AG04449 (cell line): ENCODE measurements at regions not wholly inside any gene's neighbourhood (a gene's known extent, or its start where the extent isn't known, plus 50 kb on each side); places are given as distances from the start of the nearest gene placed in this dataset.

ENCODE experiments used
- CTCF ChIA-PET: fragments of 350-600 bp; formaldehyde crosslinking; extraction: SDS; loops from one replicate; lab custom pipeline; 2021; ENCODE audit warnings: antibody characterized with exemption; lab: Yijun Ruan, JAX
- POLR2A ChIA-PET: fragments of 400-600, 350-600 bp; formaldehyde crosslinking; extraction: SDS; loops from one replicate; lab custom pipeline; 2020; ENCODE audit warnings: antibody characterized with exemption, inconsistent platforms; lab: Yijun Ruan, JAX
- DNase-seq: peaks from one replicate; pipeline ENCODE4 v3.0.0-alpha.2; 2010; ENCODE audit warnings: low read depth, low spot score
- H3K4me3 ChIP-seq: 2 replicates; pipeline ENCODE4 v1.5.1; 2011; ENCODE audit warnings: low read depth, mild to moderate bottlenecking, control low read depth, low read length
- TF ChIP-seq, protein P1 (sequence below): IDR thresholded peaks from one replicate; pipeline ENCODE4 v1.5.1; 2011; ENCODE audit warnings: mild to moderate bottlenecking, moderate library complexity, low read length, control low read depth, inconsistent platforms; ENCODE audit not compliant: insufficient read depth; ENCODE audit errors: missing control alignments

DNA sequence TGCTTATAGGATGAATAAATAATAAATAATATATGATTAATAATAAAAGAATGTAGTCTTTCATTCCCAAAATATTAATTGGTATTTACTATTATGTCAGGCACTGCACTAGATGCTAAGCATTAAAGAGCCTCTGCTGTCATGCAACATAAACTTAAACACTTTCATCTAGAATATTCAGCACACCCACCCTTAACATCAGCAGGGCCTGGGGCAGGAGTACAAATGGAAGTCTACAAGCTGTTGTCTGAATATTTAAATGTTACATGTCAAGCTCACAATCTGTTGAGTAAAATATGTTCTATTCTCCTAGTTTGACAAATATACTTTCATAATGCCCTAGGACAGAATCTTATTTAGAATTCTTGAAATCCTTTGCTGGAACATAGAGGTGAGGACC lies 395.1 kb downstream of the EPM2A start:
- DNase-seq, result no peak
- CTCF ChIA-PET, result no interaction called here
- H3K4me3 ChIP-seq, result no peak overlapping the region
- TF ChIP-seq, protein P1, sequence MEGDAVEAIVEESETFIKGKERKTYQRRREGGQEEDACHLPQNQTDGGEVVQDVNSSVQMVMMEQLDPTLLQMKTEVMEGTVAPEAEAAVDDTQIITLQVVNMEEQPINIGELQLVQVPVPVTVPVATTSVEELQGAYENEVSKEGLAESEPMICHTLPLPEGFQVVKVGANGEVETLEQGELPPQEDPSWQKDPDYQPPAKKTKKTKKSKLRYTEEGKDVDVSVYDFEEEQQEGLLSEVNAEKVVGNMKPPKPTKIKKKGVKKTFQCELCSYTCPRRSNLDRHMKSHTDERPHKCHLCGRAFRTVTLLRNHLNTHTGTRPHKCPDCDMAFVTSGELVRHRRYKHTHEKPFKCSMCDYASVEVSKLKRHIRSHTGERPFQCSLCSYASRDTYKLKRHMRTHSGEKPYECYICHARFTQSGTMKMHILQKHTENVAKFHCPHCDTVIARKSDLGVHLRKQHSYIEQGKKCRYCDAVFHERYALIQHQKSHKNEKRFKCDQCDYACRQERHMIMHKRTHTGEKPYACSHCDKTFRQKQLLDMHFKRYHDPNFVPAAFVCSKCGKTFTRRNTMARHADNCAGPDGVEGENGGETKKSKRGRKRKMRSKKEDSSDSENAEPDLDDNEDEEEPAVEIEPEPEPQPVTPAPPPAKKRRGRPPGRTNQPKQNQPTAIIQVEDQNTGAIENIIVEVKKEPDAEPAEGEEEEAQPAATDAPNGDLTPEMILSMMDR, result no peak
- POLR2A ChIA-PET, result no interaction called here

DNA sequence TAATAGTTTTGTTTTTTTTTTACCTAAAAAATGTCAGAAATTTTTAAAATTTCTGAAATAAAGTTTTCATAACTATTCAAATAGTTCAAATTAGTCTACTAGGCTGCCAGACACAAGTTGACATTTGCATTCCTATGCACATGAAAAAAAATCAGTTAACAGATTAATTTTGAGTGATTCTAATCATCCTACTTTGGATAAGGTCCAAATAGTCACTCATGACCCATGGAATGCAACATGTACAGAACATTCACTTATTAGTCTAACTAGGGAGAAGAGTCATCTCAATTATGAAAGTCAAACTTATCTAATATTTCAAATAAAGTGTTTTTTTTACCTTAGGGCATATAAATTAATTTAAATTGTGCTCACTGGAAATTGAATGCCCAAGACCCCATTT lies 390.2 kb downstream of the EPM2A start:
- POLR2A ChIA-PET, result no interaction called here
- DNase-seq, result no peak
- H3K4me3 ChIP-seq, result no peak overlapping the region
- TF ChIP-seq, protein P1, result no peak
- CTCF ChIA-PET, result no interaction called here

DNA sequence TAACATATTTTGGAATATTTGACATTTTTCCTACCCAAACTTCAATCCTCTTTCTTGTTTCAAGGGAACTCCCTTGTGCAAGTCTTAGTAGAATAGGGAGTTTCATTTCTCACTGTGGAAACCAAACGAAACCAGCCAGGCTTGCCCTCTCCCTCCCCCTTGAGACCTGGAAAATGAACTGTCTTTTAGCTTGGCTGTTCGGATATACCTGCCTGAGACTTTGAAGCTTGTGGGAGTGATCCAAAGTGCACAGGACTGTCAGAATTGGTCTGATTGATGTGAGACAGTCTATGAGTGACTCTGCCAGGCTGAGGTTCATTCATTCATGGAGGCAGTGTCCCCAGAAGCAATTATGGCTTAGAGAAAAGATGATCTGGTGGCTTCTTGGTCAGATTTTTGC lies 388.1 kb downstream of the EPM2A start:
- ChIA-PET POLR2A (no interaction called here), CTCF (no interaction called here)
- H3K4me3 ChIP-seq, result no peak overlapping the region
- DNase-seq, result no peak
- TF ChIP-seq, protein P1, result no peak

DNA sequence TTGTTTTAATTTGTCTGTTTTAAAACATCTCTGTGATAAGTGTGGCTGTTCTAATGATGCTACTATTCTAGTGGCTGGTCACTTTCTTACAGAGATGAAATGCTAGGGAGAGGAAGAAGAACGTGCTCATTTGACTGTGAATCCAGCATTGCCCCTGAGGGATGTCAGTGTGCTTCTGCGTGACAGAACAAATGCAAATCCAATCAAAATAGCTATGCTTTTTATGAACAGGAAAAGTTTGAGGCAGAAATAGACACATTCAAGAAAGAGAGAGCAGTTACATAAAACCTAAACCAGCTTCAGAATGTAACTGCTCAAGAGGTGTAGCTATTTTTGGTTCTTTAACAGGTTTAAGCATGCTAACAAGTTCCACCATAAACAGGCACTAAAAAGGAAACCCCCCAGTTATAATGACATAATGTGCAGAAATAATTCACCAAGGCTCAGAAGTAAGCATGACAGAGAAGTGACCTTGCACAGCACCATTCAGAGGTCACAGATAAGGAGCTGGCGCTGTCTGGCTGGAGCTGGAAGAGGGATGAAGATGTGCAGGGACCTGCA lies 385.3 kb downstream of the EPM2A start:
- no peak overlapping the region for H3K4me3 ChIP-seq
- no peak for DNase-seq
- CTCF ChIA-PET, result no interaction called here
- TF ChIP-seq, protein P1, result no peak
- POLR2A ChIA-PET, result no interaction called here

DNA sequence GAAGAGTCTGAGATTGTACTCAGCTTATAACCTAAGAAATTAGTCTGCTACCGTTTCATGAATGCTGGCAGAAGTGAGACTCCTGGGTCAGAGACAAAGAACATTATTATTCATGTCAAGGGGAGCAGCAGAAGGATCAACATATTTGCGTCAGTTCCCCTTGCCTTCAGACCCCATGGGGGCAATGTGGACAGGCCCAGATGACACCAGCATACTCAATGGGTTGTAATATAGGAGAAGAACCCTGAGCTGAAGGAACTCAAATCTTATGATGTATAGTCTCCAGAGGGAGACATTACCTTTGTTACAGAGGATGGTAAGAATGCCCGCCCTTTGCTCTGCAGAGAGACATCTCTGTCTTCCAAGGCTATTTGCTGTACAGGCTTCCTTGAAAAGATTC lies 384.4 kb downstream of the EPM2A start:
- no peak overlapping the region for H3K4me3 ChIP-seq
- ChIA-PET CTCF (no interaction called here), POLR2A (no interaction called here)
- TF ChIP-seq, protein P1, result no peak
- DNase-seq, result no peak

DNA sequence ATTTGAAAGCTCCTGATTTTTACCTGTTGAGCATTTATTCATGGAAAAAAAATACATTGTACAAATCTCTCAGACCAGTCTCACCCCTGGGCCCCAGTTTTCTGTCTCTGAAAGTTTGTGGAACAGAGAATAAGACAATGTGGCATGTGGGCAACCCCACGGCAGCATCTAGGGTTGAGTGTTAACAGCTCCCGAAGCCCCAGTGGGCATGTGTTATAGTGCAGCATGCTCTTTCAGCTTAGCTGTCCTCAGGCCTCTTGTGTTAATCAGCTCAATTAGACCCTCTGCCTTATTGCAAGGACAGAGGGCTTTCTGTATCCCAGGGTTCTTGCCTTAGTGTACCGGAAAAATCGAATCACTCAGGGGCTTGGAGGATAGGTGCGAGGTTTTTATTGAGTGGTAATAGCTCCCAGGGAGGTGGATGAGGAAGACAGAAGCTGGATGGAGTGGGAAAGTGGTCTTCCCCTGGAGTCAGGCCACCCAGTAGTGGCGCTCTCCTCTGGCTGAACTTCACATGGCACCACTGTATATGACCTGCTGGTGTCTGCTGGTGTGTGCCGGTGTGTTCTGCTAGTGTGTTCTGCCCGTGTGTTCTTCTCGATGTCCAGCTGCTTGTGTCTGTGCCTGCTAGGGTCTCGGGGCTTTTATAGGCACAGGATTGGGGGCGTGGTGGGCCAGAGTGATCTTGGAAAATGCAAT lies 382.8 kb downstream of the EPM2A start:
- ChIA-PET CTCF (no interaction called here), POLR2A (no interaction called here)
- no peak for DNase-seq
- H3K4me3 ChIP-seq, result no peak overlapping the region
- TF ChIP-seq, protein P1, result no peak
